Upper lobe of right lung (tissue), 1 donor: ENCODE measurements at regions not wholly inside any gene's neighbourhood (a gene's known extent, or its start where the extent isn't known, plus 50 kb on each side); places are given as distances from the start of the nearest gene placed in this dataset.

Experiments
- ATAC-seq: fragments of 200-7000 bp; cut with Tn5 transposase; one replicate; pipeline ENCODE4 v1.9.1; 2020; ENCODE audit warnings: mild to moderate bottlenecking, moderate library complexity
- DNase-seq: peaks from one replicate; pipeline ENCODE4 v3.0.0-alpha.2; 2020
- H3K27ac ChIP-seq: fragments of 200-600 bp; one replicate; pipeline ENCODE4 v1.8.0; 2022
- H3K27me3 ChIP-seq: fragments of 200-600 bp; one replicate; pipeline ENCODE4 v1.8.0; 2022; ENCODE audit warnings: mild to moderate bottlenecking
- H3K36me3 ChIP-seq: fragments of 200-600 bp; one replicate; pipeline ENCODE4 v1.8.0; 2022
- H3K4me1 ChIP-seq: fragments of 200-600 bp; one replicate; pipeline ENCODE4 v1.8.0; 2022
- H3K4me3 ChIP-seq: fragments of 200-600 bp; one replicate; pipeline ENCODE4 v1.8.0; 2022; ENCODE audit warnings: mild to moderate bottlenecking
- H3K9me3 ChIP-seq: fragments of 200-600 bp; one replicate; pipeline ENCODE4 v1.8.0; 2022
- intact Hi-C: fragments of 100-400 bp; cut with DNase I; formaldehyde crosslinking; loops from one replicate; pipeline ENCODE4 v1.11.0; 2022
- TF ChIP-seq, protein P1 (sequence below): fragments of 200-600 bp; IDR thresholded peaks from one replicate; pipeline ENCODE4 v1.8.0; 2022; ENCODE audit warnings: antibody characterized with exemption
- donor health status: DM: no; HTN: yes; CAD: no; lungs with severe emphysema.

DNA sequence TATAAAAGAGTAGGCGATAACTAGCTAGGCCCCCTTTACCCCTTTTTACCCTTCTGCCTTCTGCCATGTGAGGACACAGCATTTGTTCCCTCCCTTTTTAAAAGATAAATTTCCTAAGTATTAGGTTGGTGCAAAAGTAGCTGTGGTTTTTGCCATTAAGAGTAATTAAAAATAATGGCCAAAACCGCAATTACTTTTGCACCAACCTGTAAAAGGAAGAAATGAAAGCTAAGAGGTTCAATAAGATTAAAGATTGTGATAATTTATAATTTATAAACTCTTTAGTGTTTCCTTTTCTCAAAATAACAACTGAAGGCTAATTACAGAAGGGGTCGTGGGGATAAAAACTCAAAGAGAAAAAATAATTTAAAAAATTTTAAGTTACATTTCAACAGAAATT is 283.5 kb upstream of the PDZRN3 start:
- no peak overlapping the region for H3K4me3 ChIP-seq
- DNase-seq (no peak), ATAC-seq (no peak)
- H3K9me3 ChIP-seq = no peaks in the 10 kb centered on the region
- TF ChIP-seq, protein P1, sequence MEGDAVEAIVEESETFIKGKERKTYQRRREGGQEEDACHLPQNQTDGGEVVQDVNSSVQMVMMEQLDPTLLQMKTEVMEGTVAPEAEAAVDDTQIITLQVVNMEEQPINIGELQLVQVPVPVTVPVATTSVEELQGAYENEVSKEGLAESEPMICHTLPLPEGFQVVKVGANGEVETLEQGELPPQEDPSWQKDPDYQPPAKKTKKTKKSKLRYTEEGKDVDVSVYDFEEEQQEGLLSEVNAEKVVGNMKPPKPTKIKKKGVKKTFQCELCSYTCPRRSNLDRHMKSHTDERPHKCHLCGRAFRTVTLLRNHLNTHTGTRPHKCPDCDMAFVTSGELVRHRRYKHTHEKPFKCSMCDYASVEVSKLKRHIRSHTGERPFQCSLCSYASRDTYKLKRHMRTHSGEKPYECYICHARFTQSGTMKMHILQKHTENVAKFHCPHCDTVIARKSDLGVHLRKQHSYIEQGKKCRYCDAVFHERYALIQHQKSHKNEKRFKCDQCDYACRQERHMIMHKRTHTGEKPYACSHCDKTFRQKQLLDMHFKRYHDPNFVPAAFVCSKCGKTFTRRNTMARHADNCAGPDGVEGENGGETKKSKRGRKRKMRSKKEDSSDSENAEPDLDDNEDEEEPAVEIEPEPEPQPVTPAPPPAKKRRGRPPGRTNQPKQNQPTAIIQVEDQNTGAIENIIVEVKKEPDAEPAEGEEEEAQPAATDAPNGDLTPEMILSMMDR = no peak
- H3K4me1 ChIP-seq = no peaks in the 10 kb centered on the region
- H3K27me3 ChIP-seq = no peaks in the 10 kb centered on the region
- H3K36me3 ChIP-seq = no peaks in the 10 kb centered on the region
- H3K27ac ChIP-seq = no peak overlapping the region
- intact Hi-C loops = no loop called here

DNA sequence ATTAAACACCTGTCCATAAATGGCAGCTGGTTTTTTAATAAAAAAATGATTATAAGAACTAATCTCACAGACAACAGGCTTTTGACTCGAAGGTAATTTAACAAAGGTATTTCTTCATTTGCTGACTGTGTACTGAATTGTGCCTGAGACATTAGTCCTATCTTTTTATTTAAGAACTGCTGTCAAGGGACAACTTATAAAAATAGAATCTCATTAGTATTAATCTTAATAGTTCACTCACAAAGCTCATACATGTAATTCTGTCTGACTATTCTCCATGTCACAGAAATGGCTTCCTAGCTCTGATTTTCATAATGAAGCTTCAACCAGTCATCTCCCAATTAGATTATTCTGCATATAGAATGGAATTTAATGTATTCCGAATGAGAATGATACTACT is 276.9 kb upstream of the PDZRN3 start:
- ATAC-seq (no peak), DNase-seq (no peak)
- no peak overlapping the region for H3K4me3 ChIP-seq
- H3K27ac ChIP-seq = no peak overlapping the region
- TF ChIP-seq, protein P1 = no peak
- H3K4me1 ChIP-seq = no peaks in the 10 kb centered on the region
- H3K36me3 ChIP-seq = no peaks in the 10 kb centered on the region
- H3K27me3 ChIP-seq = no peaks in the 10 kb centered on the region
- intact Hi-C loops = no loop called here
- no peaks in the 10 kb centered on the region for H3K9me3 ChIP-seq

DNA sequence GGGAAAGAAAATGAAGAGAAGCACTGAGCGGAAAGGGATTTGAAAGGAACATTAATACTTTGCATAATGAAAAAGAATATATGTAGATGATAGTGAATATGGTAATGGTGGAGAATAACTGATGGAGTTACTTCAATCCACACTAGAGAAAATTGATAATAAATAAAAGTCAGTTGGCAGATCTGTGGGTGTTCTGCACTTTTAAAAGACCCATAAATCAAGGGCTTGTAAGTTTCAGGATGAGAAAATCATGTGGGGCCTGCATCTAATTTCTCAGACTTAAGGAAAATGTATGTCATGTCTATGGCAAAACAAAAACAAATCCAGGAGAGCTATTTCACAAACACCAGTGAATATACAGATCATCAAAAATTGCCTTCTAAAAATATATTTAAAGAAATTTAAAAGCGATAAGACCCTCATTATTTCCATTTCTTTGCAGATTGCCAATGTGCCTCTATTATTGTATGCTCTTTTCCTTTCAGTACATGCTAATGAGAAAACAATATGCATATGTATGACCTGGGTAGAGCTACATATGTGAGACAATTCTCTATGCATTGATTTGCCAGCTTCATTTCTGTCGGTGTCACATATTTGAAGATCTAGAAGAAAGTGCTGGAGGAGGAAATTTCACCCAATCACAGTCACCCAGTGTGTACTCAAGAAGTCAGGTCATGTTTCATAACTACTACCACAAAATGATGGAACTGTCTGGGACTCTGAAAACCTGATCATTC is 269.9 kb upstream of the PDZRN3 start:
- H3K9me3 ChIP-seq = no peaks in the 10 kb centered on the region
- no peak overlapping the region for H3K4me3 ChIP-seq
- no peaks in the 10 kb centered on the region for H3K27me3 ChIP-seq
- intact Hi-C loops = no loop called here
- ATAC-seq = no peak
- H3K4me1 ChIP-seq = no peaks in the 10 kb centered on the region
- no peak for DNase-seq
- TF ChIP-seq, protein P1 = no peak
- H3K27ac ChIP-seq = no peak overlapping the region
- H3K36me3 ChIP-seq = no peaks in the 10 kb centered on the region

DNA sequence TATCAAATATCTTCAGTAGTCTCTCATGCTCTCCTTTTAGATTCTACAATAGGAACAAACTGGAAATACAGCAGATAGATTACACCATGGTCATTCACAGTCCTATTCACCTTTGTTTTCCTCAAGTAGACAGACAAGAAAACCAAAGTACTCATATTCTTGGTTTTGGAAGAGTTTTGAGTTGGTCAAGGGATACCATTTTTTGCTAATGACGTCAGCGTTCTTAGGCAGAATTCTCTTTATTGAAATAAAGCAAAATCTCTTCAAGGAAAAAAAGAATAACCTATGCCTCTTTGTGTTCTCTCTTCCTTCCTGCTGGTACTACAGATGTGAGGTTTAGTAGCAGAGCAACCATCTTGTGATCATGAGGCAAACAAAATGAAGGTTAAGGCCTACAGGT is 268.3 kb upstream of the PDZRN3 start:
- no peak for ATAC-seq
- Histone ChIP-seq H3K4me3 (no peak overlapping the region), H3K4me1 (no peaks in the 10 kb centered on the region), H3K27ac (no peak overlapping the region), H3K36me3 (no peaks in the 10 kb centered on the region), H3K27me3 (no peaks in the 10 kb centered on the region), H3K9me3 (no peaks in the 10 kb centered on the region)
- intact Hi-C loops = no loop called here
- TF ChIP-seq, protein P1 = no peak
- DNase-seq = no peak

DNA sequence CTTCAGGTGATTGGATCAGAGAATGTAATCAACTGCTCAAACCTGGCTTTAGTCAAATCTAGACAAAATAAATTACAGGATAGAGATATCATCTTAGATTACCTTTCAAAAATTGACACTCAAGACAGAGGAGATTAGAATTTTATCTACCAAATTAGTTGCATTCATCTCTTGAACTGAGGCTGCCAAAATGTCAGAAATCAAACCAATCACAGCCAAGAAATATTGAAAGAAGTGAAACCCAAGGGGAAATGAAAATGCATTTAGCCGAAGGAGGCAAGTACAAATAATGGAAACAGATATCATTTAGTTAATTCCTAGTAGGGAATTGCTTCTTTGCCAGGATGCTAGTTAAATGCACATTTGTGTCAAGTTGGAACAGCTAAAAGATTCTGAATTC is 261.1 kb upstream of the PDZRN3 start:
- Histone ChIP-seq H3K9me3 (no peaks in the 10 kb centered on the region), H3K4me1 (no peaks in the 10 kb centered on the region), H3K36me3 (no peaks in the 10 kb centered on the region), H3K27ac (no peak overlapping the region), H3K4me3 (no peak overlapping the region), H3K27me3 (no peaks in the 10 kb centered on the region)
- intact Hi-C loops = no loop called here
- TF ChIP-seq, protein P1 = no peak
- DNase-seq = no peak
- ATAC-seq = no peak

DNA sequence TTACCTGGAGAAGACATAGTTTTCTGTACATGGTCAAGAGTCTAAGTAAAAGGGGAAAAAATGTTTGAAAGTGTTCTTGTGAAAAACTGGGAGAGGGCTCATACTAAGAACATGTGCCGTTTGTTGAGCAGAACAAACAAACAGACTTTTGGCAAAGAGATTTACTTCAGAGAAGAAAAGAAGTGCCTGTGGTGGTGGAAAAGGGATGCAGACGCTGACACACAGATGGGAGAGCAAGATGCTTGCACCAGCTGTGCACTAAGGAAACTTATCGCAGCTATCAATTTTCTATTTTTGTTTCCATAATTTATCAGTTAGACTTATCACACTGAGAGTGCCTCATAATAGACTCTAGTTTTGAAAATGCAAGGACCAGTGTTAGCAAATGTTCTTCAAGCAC is 259.6 kb upstream of the PDZRN3 start:
- no peak overlapping the region for H3K4me3 ChIP-seq
- no peaks in the 10 kb centered on the region for H3K36me3 ChIP-seq
- intact Hi-C loops = no loop called here
- DNase-seq (no peak), ATAC-seq (no peak)
- TF ChIP-seq, protein P1 = no peak
- no peak overlapping the region for H3K27ac ChIP-seq
- H3K9me3 ChIP-seq = no peaks in the 10 kb centered on the region
- H3K27me3 ChIP-seq = no peaks in the 10 kb centered on the region
- H3K4me1 ChIP-seq = no peaks in the 10 kb centered on the region
